Peyer's patch (tissue), 4 donors: ENCODE measurements at regions not wholly inside any gene's neighbourhood (a gene's known extent, or its start where the extent isn't known, plus 50 kb on each side); places are given as distances from the start of the nearest gene placed in this dataset.

Source experiments
- DNase-seq, 3 donors: peaks; one replicate each; pipeline ENCODE4 v3.0.0-alpha.2; 2017 to 2019
- H3K27ac ChIP-seq, 4 donors: fragments of 200-600 bp; sonication (generic); one replicate each; pipeline ENCODE4 v1.5.1; 2016 to 2019
- H3K27me3 ChIP-seq, 2 donors: fragments of 200-600 bp; sonication (generic); one replicate each; pipeline ENCODE4 v1.5.1; 2019
- H3K36me3 ChIP-seq, 3 donors: fragments of 200-600 bp; sonication (generic); one replicate each; pipeline ENCODE4 v1.5.1; 2016 to 2019
- H3K4me1 ChIP-seq, 4 donors: fragments of 200-600 bp; sonication (generic); one replicate each; pipeline ENCODE4 v1.5.1; 2016 to 2019
- H3K4me3 ChIP-seq, 4 donors: fragments of 200-600 bp; sonication (generic); 1 replicate in 3 of 4; 2 replicates in 1 of 4; pipeline ENCODE4 v1.5.1; 2016 to 2019; ENCODE audit warnings: mild to moderate bottlenecking in 1 of 4
- H3K9me3 ChIP-seq, 4 donors: fragments of 200-600 bp; sonication (generic); one replicate each; pipeline ENCODE4 v1.5.1; 2016 to 2019; ENCODE audit warnings: mild to moderate bottlenecking in 1 of 4
- CTCF ChIP-seq, 6 experiments: fragments of 450-650 bp in 4 of 6; fragments of 200-600 bp in 2 of 6; sonication (generic) in 1 of 6; IDR thresholded peaks; one replicate each; pipeline ENCODE4 v1.5.1; 2017 to 2019; ENCODE audit warnings: antibody characterized with exemption in 6 of 6, mild to moderate bottlenecking in 3 of 6, moderate library complexity in 1 of 6
- POLR2A ChIP-seq, 2 donors: fragments of 450-650 bp; IDR thresholded peaks; one replicate each; pipeline ENCODE4 v1.5.1; 2017; ENCODE audit warnings: antibody characterized with exemption in 2 of 2, mild to moderate bottlenecking in 2 of 2, moderate library complexity in 2 of 2

- H3K27me3 ChIP-seq, result no peaks in the 10 kb centered on the region
- H3K36me3 ChIP-seq, result no peaks in the 10 kb centered on the region
- no peak overlapping the region for H3K4me3 ChIP-seq
- peaks cover 0 to 33% (median 3%) of the 10 kb centered on the region in 4 donors for H3K4me1 ChIP-seq
- DNase-seq, result no peak
- no peak overlapping the region for H3K27ac ChIP-seq
- TF ChIP-seq CTCF (IDR thresholded peaks at IDR 0.05), result no peak
- TF ChIP-seq POLR2A (IDR thresholded peaks at IDR 0.05), result no peak
- no peaks in the 10 kb centered on the region for H3K9me3 ChIP-seq
Observed at GRCh38 chr5:142225141-142225540, 99.7 kb downstream of the SPRY4 start.

DNA sequence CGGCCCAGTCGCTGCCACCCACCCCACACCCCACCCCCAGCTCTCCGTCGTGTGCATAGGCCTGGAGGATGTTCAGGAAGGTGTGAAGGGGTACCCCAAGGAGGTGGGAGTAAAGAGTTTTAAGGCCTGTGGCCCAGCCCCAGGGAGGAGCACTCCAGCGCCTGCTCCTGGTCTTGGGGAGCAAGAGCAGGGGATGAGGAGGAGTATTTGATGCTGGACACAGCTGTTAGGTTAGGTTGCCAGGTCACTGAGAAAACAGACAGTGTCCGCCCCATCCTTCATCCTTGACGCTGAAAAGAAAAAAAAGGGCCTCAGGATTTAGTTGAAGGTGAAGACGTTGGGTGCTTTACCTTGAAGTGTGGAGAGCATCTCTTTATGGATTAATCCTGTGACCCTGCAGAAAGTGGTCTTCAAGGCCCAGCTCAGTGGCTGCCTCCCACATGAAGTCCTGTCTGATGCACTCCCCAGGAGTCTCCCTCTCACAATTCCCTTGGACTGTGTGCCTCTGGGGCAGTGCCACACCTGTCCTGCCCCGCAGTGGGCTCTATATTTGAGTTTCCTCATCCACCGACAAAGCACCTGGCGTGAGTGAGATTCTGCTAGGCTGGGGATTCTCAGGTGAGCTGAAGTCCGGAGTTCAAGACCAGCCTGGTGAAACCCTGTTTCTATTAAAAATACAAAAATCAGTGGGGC lies 101.8 kb downstream of the SPRY4 start:
- H3K4me1 ChIP-seq, result peaks cover 0 to 33% (median 3%) of the 10 kb centered on the region in 4 donors
- TF ChIP-seq CTCF (IDR thresholded peaks at IDR 0.05), result no peak
- no peak for TF ChIP-seq POLR2A (IDR thresholded peaks at IDR 0.05)
- H3K27me3 ChIP-seq, result no peaks in the 10 kb centered on the region
- DNase-seq, result no peak
- H3K27ac ChIP-seq, result peak overlapping the region in 1 of 4 donors; percentile 48
- no peak overlapping the region for H3K4me3 ChIP-seq
- H3K9me3 ChIP-seq, result no peaks in the 10 kb centered on the region
- H3K36me3 ChIP-seq, result no peaks in the 10 kb centered on the region

GRCh38 chr5:142222225-142222865 lies 102.5 kb downstream of the SPRY4 start:
- Histone ChIP-seq H3K9me3 (no peaks in the 10 kb centered on the region), H3K4me3 (no peak overlapping the region), H3K27ac (peak overlapping the region in 2 of 4 donors; percentile 45 to 48), H3K4me1 (peaks cover 0 to 33% (median 3%) of the 10 kb centered on the region in 4 donors), H3K36me3 (no peaks in the 10 kb centered on the region), H3K27me3 (no peaks in the 10 kb centered on the region)
- DNase-seq, result no peak
- TF ChIP-seq CTCF (IDR thresholded peaks at IDR 0.05) (no peak), POLR2A (IDR thresholded peaks at IDR 0.05) (no peak)

GRCh38 chr5:142221091-142221860 lies 103.5 kb downstream of the SPRY4 start:
- DNase-seq, result no peak
- Histone ChIP-seq H3K4me1 (peaks cover 0 to 33% (median 3%) of the 10 kb centered on the region in 4 donors), H3K4me3 (no peak overlapping the region), H3K27me3 (no peaks in the 10 kb centered on the region), H3K36me3 (no peaks in the 10 kb centered on the region), H3K27ac (peak overlapping the region in 2 of 4 donors; percentile 45 to 48), H3K9me3 (no peaks in the 10 kb centered on the region)
- TF ChIP-seq CTCF (IDR thresholded peaks at IDR 0.05) (no peak), POLR2A (IDR thresholded peaks at IDR 0.05) (no peak)

- Histone ChIP-seq H3K4me1 (peaks cover 0 to 33% (median 3%) of the 10 kb centered on the region in 4 donors), H3K9me3 (no peaks in the 10 kb centered on the region)
- TF ChIP-seq POLR2A (IDR thresholded peaks at IDR 0.05) (no peak), CTCF (IDR thresholded peaks at IDR 0.05) (no peak)
Observed at GRCh38 chr5:142219146-142219545, 105.7 kb downstream of the SPRY4 start.

More at GRCh38 chr5:142219146-142219545, 105.7 kb downstream of the SPRY4 start:
- DNase-seq, result no peak
- Histone ChIP-seq H3K4me3 (no peak overlapping the region), H3K36me3 (no peaks in the 10 kb centered on the region), H3K27ac (no peak overlapping the region), H3K27me3 (no peaks in the 10 kb centered on the region)
